ENCODE measurements at regions not wholly inside any gene's neighbourhood (a gene's known extent, or its start where the extent isn't known, plus 50 kb on each side); places are given as distances from the start of the nearest gene placed in this dataset.

DNA sequence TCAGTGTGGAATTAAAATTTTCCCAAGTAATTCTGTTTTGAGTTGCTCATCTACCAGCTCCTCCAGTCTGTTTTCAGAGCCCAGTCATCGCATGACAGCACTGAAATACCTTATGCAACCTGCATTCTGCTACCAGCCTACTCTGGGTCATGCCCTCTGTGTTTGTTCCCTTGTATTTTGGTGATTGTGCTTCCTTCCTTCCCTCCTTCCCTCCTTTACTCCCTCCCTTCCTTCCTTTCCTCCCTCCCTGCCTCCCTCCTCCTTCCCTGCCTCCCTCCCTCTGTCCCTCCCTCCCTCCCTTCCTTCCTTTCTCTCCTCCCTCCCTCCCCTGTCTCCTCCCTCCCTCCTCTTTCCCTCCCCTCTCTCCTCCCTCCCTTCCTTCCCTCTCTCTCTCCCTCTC, 289.6 kb downstream of the CDH2 start:
- DNase-seq (ENCODE audit: low read depth in 1 of 2, low spot score in 1 of 2), result no peak
- H3K4me3 ChIP-seq (replicated peaks; ENCODE audit: insufficient read depth, low read length), result no peak overlapping the region
- TF ChIP-seq POLR2AphosphoS5 (IDR thresholded peaks at IDR 0.05; ENCODE audit: low read depth) (no peak), GABPA (IDR thresholded peaks at IDR 0.05; ENCODE audit: low read depth) (no peak), SPI1 (IDR thresholded peaks at IDR 0.05; ENCODE audit: borderline replicate concordance, low read depth) (no peak)
- TF ChIP-seq, protein P1, sequence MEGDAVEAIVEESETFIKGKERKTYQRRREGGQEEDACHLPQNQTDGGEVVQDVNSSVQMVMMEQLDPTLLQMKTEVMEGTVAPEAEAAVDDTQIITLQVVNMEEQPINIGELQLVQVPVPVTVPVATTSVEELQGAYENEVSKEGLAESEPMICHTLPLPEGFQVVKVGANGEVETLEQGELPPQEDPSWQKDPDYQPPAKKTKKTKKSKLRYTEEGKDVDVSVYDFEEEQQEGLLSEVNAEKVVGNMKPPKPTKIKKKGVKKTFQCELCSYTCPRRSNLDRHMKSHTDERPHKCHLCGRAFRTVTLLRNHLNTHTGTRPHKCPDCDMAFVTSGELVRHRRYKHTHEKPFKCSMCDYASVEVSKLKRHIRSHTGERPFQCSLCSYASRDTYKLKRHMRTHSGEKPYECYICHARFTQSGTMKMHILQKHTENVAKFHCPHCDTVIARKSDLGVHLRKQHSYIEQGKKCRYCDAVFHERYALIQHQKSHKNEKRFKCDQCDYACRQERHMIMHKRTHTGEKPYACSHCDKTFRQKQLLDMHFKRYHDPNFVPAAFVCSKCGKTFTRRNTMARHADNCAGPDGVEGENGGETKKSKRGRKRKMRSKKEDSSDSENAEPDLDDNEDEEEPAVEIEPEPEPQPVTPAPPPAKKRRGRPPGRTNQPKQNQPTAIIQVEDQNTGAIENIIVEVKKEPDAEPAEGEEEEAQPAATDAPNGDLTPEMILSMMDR (IDR thresholded peaks at IDR 0.05; ENCODE audit: insufficient read depth, low read length), result no peak
- TF ChIP-seq, protein P2, sequence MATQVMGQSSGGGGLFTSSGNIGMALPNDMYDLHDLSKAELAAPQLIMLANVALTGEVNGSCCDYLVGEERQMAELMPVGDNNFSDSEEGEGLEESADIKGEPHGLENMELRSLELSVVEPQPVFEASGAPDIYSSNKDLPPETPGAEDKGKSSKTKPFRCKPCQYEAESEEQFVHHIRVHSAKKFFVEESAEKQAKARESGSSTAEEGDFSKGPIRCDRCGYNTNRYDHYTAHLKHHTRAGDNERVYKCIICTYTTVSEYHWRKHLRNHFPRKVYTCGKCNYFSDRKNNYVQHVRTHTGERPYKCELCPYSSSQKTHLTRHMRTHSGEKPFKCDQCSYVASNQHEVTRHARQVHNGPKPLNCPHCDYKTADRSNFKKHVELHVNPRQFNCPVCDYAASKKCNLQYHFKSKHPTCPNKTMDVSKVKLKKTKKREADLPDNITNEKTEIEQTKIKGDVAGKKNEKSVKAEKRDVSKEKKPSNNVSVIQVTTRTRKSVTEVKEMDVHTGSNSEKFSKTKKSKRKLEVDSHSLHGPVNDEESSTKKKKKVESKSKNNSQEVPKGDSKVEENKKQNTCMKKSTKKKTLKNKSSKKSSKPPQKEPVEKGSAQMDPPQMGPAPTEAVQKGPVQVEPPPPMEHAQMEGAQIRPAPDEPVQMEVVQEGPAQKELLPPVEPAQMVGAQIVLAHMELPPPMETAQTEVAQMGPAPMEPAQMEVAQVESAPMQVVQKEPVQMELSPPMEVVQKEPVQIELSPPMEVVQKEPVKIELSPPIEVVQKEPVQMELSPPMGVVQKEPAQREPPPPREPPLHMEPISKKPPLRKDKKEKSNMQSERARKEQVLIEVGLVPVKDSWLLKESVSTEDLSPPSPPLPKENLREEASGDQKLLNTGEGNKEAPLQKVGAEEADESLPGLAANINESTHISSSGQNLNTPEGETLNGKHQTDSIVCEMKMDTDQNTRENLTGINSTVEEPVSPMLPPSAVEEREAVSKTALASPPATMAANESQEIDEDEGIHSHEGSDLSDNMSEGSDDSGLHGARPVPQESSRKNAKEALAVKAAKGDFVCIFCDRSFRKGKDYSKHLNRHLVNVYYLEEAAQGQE (IDR thresholded peaks at IDR 0.05; ENCODE audit: insufficient replicate concordance, low read depth), result no peak
- H3K27me3 ChIP-seq (ENCODE audit: insufficient read depth, poor library complexity, severe bottlenecking), result no peaks in the 10 kb centered on the region
- H3K27ac ChIP-seq (replicated peaks), result no peak overlapping the region

DNA sequence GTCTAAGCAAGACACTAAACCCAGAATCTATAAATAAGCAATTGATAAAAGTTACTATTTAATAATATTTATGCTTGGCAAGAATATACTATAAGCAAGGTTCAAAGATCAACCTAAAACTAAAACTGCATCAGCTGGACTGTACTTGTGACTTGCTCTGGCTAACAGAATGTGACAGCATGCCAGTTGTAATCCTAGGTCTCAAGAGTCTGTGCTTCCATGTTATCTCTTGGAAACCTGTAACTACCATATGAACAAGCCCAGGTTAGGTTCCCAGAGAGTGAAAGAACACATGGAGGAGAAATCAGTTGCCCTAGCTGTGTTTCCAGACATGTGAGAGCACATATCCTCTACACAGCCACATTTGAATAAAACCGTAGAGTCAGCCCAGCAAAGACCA, 297.4 kb downstream of the CDH2 start:
- no peak for DNase-seq (ENCODE audit: low read depth in 1 of 2, low spot score in 1 of 2)
- Histone ChIP-seq H3K27me3 (ENCODE audit: insufficient read depth, poor library complexity, severe bottlenecking) (no peaks in the 10 kb centered on the region), H3K4me3 (replicated peaks; ENCODE audit: insufficient read depth, low read length) (no peak overlapping the region), H3K27ac (replicated peaks) (no peak overlapping the region)
- no peak for TF ChIP-seq GABPA (IDR thresholded peaks at IDR 0.05; ENCODE audit: low read depth)
- TF ChIP-seq SPI1 (IDR thresholded peaks at IDR 0.05; ENCODE audit: borderline replicate concordance, low read depth), result no peak
- TF ChIP-seq POLR2AphosphoS5 (IDR thresholded peaks at IDR 0.05; ENCODE audit: low read depth), result no peak
- TF ChIP-seq, protein P2 (IDR thresholded peaks at IDR 0.05; ENCODE audit: insufficient replicate concordance, low read depth), result no peak
- TF ChIP-seq, protein P1 (IDR thresholded peaks at IDR 0.05; ENCODE audit: insufficient read depth, low read length), result no peak

DNA sequence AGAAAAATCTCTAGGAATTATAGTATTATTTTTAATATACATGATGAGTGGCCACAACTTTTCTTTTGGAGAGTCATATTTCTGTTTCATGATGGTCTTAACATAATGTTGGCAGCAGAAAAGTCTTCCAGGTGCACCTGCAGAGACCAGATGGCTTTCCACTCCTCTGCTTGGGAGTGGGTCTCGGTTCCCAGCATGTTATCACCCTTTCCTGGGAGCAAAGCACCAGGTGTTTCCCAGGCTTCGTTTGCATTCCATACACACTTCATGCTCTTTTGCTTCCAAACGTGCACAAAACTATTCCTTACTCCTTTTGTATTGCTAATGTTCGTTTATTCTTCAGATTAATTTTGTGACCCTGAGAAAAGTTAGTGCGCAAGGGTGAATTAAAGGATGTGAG, 305.2 kb downstream of the CDH2 start:
- no peak for DNase-seq (ENCODE audit: low read depth in 1 of 2, low spot score in 1 of 2)
- Histone ChIP-seq H3K27ac (replicated peaks) (no peak overlapping the region), H3K4me3 (replicated peaks; ENCODE audit: insufficient read depth, low read length) (no peak overlapping the region), H3K27me3 (ENCODE audit: insufficient read depth, poor library complexity, severe bottlenecking) (no peaks in the 10 kb centered on the region)
- TF ChIP-seq GABPA (IDR thresholded peaks at IDR 0.05; ENCODE audit: low read depth), result no peak
- TF ChIP-seq POLR2AphosphoS5 (IDR thresholded peaks at IDR 0.05; ENCODE audit: low read depth), result no peak

GRCh38 chr18:27869735-27870134, 307.2 kb downstream of the CDH2 start:
- no peak for DNase-seq (ENCODE audit: low read depth in 1 of 2, low spot score in 1 of 2)
- TF ChIP-seq, protein P2 (IDR thresholded peaks at IDR 0.05; ENCODE audit: insufficient replicate concordance, low read depth), result no peak
- TF ChIP-seq, protein P1 (IDR thresholded peaks at IDR 0.05; ENCODE audit: insufficient read depth, low read length), result no peak
- TF ChIP-seq SPI1 (IDR thresholded peaks at IDR 0.05; ENCODE audit: borderline replicate concordance, low read depth), result no peak
- no peak for TF ChIP-seq POLR2AphosphoS5 (IDR thresholded peaks at IDR 0.05; ENCODE audit: low read depth)
- TF ChIP-seq GABPA (IDR thresholded peaks at IDR 0.05; ENCODE audit: low read depth), result no peak
- Histone ChIP-seq H3K27me3 (ENCODE audit: insufficient read depth, poor library complexity, severe bottlenecking) (no peaks in the 10 kb centered on the region), H3K27ac (replicated peaks) (no peak overlapping the region), H3K4me3 (replicated peaks; ENCODE audit: insufficient read depth, low read length) (no peak overlapping the region)

Measured in HL-60 (cell line).